Astrocyte (in vitro differentiated cells and primary cell): ENCODE measurements at regions not wholly inside any gene's neighbourhood (a gene's known extent, or its start where the extent isn't known, plus 50 kb on each side); places are given as distances from the start of the nearest gene placed in this dataset.

Source experiments
- CTCF ChIP-seq: IDR thresholded peaks from 2 replicates; pipeline ENCODE4 v1.5.1; 2011; ENCODE audit warnings: low read depth, mild to moderate bottlenecking, inconsistent platforms, low read length, moderate library complexity; ENCODE audit not compliant: insufficient read depth
- EZH2 ChIP-seq: IDR thresholded peaks from 2 replicates; pipeline ENCODE4 v1.6.1; 2012; ENCODE audit warnings: mild to moderate bottlenecking, low read length, inconsistent platforms; ENCODE audit not compliant: insufficient read depth

- TF ChIP-seq EZH2, result no peak
- no peak for TF ChIP-seq CTCF
Observed at GRCh38 chr12:92601176-92601575, 101.6 kb upstream of the PLEKHG7 start.
